ENCODE measurements at regions not wholly inside any gene's neighbourhood (a gene's known extent, or its start where the extent isn't known, plus 50 kb on each side); places are given as distances from the start of the nearest gene placed in this dataset.

- TF ChIP-seq POLR2A (IDR thresholded peaks at IDR 0.05): no peak
- TF ChIP-seq CTCF (IDR thresholded peaks at IDR 0.05): no peak
- Histone ChIP-seq H3K27ac (no peak overlapping the region), H3K9me3 (no peaks in the 10 kb centered on the region), H3K27me3 (no peaks in the 10 kb centered on the region), H3K36me3 (ENCODE audit: low read depth, missing control alignments) (no peaks in the 10 kb centered on the region), H3K4me1 (no peaks in the 10 kb centered on the region), H3K4me3 (no peak overlapping the region)
- DNase-seq: no peak
- intact Hi-C loops (cut with DNase I; ENCODE audit: low total_unique reads): no loop called here
- 74 to 76% methylated on average over 1 of the region's 1 CpG for WGBS, 2 donors
These were observed 291.9 kb upstream of the SGK1 start for GRCh38 chr6:134609716-134610261.

- no peak for DNase-seq
- 40 to 45% methylated on average over 1 of the region's 1 CpG for WGBS, 2 donors
- H3K4me3 ChIP-seq: no peak overlapping the region
- H3K4me1 ChIP-seq: no peaks in the 10 kb centered on the region
- no peak for TF ChIP-seq POLR2A (IDR thresholded peaks at IDR 0.05)
- H3K9me3 ChIP-seq: no peaks in the 10 kb centered on the region
- H3K36me3 ChIP-seq (ENCODE audit: low read depth, missing control alignments): no peaks in the 10 kb centered on the region
- H3K27me3 ChIP-seq: no peaks in the 10 kb centered on the region
- intact Hi-C loops (cut with DNase I; ENCODE audit: low total_unique reads): no loop called here
- H3K27ac ChIP-seq: no peak overlapping the region
These were observed 289.5 kb upstream of the SGK1 start for GRCh38 chr6:134607411-134607810.

- Histone ChIP-seq H3K4me1 (no peaks in the 10 kb centered on the region), H3K27me3 (no peaks in the 10 kb centered on the region), H3K9me3 (no peaks in the 10 kb centered on the region), H3K36me3 (ENCODE audit: low read depth, missing control alignments) (no peaks in the 10 kb centered on the region), H3K27ac (no peak overlapping the region), H3K4me3 (no peak overlapping the region)
- 75 to 86% methylated on average over 10 of the region's 10 CpGs for WGBS, 2 donors
- intact Hi-C loops (cut with DNase I; ENCODE audit: low total_unique reads): no loop called here
- no peak for TF ChIP-seq POLR2A (IDR thresholded peaks at IDR 0.05)
- TF ChIP-seq CTCF (IDR thresholded peaks at IDR 0.05): no peak
- no peak for DNase-seq
These were observed 287.1 kb upstream of the SGK1 start for GRCh38 chr6:134605034-134605433.

- H3K4me3 ChIP-seq: no peak overlapping the region
- TF ChIP-seq CTCF (IDR thresholded peaks at IDR 0.05): no peak
- no peak for TF ChIP-seq POLR2A (IDR thresholded peaks at IDR 0.05)
- H3K27ac ChIP-seq: no peak overlapping the region
- no peaks in the 10 kb centered on the region for H3K27me3 ChIP-seq
- DNase-seq: no peak
- no peaks in the 10 kb centered on the region for H3K4me1 ChIP-seq
- no peaks in the 10 kb centered on the region for H3K36me3 ChIP-seq (ENCODE audit: low read depth, missing control alignments)
- 85 to 88% methylated on average over 9 to 15 of the region's 20 CpGs for WGBS, 2 donors
- intact Hi-C loops (cut with DNase I; ENCODE audit: low total_unique reads): no loop called here
- H3K9me3 ChIP-seq: no peaks in the 10 kb centered on the region
These were observed 286.2 kb upstream of the SGK1 start for GRCh38 chr6:134604014-134604676.

GRCh38 chr6:134603561-134603960 lies 285.6 kb upstream of the SGK1 start:
- Histone ChIP-seq H3K4me1 (no peaks in the 10 kb centered on the region), H3K9me3 (no peaks in the 10 kb centered on the region), H3K4me3 (no peak overlapping the region), H3K27ac (no peak overlapping the region), H3K36me3 (ENCODE audit: low read depth, missing control alignments) (no peaks in the 10 kb centered on the region), H3K27me3 (no peaks in the 10 kb centered on the region)
- TF ChIP-seq CTCF (IDR thresholded peaks at IDR 0.05): no peak
- no peak for TF ChIP-seq POLR2A (IDR thresholded peaks at IDR 0.05)
- no peak for DNase-seq
- 90 to 92% methylated on average over 4 of the region's 4 CpGs for WGBS, 2 donors
- intact Hi-C loops (cut with DNase I; ENCODE audit: low total_unique reads): no loop called here
